GM12878 (cell line): ENCODE measurements at regions not wholly inside any gene's neighbourhood (a gene's known extent, or its start where the extent isn't known, plus 50 kb on each side); places are given as distances from the start of the nearest gene placed in this dataset.

ENCODE experiments used
- ATF2 ChIP-seq: IDR thresholded peaks from 2 replicates; pipeline ENCODE4 v1.6.1; 2012; ENCODE audit warnings: low read length, inconsistent platforms
- CTCF ChIP-seq, 3 experiments: IDR thresholded peaks in 2 of 3; conservative IDR thresholded peaks in 1 of 3; 2 replicates each; pipeline ENCODE4 v1.5.1; 2011; ENCODE audit warnings: low read depth in 3 of 3, low read length in 3 of 3, mild to moderate bottlenecking in 3 of 3, control low read depth in 2 of 3, moderate library complexity in 2 of 3, inconsistent platforms in 1 of 3, mixed read lengths in 1 of 3; ENCODE audit not compliant: control insufficient read depth in 2 of 3, insufficient read depth in 1 of 3; ENCODE audit errors: extremely low read depth in 1 of 3
- EGR1 ChIP-seq, 2 experiments: IDR thresholded peaks; 1 replicate in 1 of 2; 2 replicates in 1 of 2; pipeline ENCODE4 v1.6.1; 2011 to 2012; ENCODE audit warnings: low read depth in 2 of 2, low read length in 2 of 2, borderline replicate concordance in 1 of 2, mild to moderate bottlenecking in 1 of 2, moderate library complexity in 1 of 2
- ELK1 ChIP-seq: IDR thresholded peaks from 2 replicates; pipeline ENCODE4 v1.6.1; 2012; ENCODE audit warnings: low read depth, low read length, improper control_type of control experiment
- EP300 ChIP-seq, 2 experiments: fragments of 150-350 bp in 1 of 2; IDR thresholded peaks; 2 replicates each; pipeline ENCODE4 v1.6.1; 2011 to 2012; ENCODE audit warnings: low read depth in 2 of 2, low read length in 2 of 2, borderline replicate concordance in 1 of 2, improper control_type of control experiment in 1 of 2, inconsistent platforms in 1 of 2; ENCODE audit not compliant: control insufficient read depth in 1 of 2
- HDGF ChIP-seq: fragments of 450-650 bp; IDR thresholded peaks from 2 replicates; pipeline ENCODE4 v1.6.1; 2016; ENCODE audit warnings: antibody characterized with exemption
- MTA2 ChIP-seq: fragments of 450-650 bp; IDR thresholded peaks from 2 replicates; pipeline ENCODE4 v1.6.1; 2016; ENCODE audit warnings: low read depth, mild to moderate bottlenecking, moderate library complexity
- MXI1 ChIP-seq: fragments of 150-350 bp; IDR thresholded peaks from 2 replicates; pipeline ENCODE4 v1.6.1; 2011; ENCODE audit warnings: low read depth, mild to moderate bottlenecking, inconsistent platforms, low read length, improper control_type of control experiment
- NR2C2 ChIP-seq: IDR thresholded peaks from 2 replicates; pipeline ENCODE4 v1.6.1; 2011; ENCODE audit warnings: borderline replicate concordance, low read depth; ENCODE audit not compliant: control insufficient read depth, insufficient read length
- POLR2AphosphoS5 ChIP-seq: IDR thresholded peaks from 2 replicates; pipeline ENCODE4 v1.6.1; 2011; ENCODE audit warnings: mild to moderate bottlenecking, low read length, inconsistent platforms
- RAD21 ChIP-seq: IDR thresholded peaks from 2 replicates; pipeline ENCODE4 v1.6.1; 2011; ENCODE audit warnings: mild to moderate bottlenecking, low read depth, low read length, moderate library complexity; ENCODE audit not compliant: insufficient read depth
- RCOR1 ChIP-seq: conservative IDR thresholded peaks from 2 replicates; pipeline ENCODE4 v1.6.1; 2012; ENCODE audit warnings: low read depth, low read length, improper control_type of control experiment
- SRF ChIP-seq, 2 experiments: IDR thresholded peaks; 2 replicates each; pipeline ENCODE4 v1.6.1; 2011; ENCODE audit warnings: low read depth in 2 of 2, low read length in 2 of 2, mild to moderate bottlenecking in 1 of 2, moderate library complexity in 1 of 2
- TCF7 ChIP-seq: IDR thresholded peaks from 2 replicates; pipeline ENCODE4 v1.6.1; 2014; ENCODE audit warnings: antibody characterized with exemption, borderline replicate concordance

- TF ChIP-seq EGR1 (IDR thresholded peaks at IDR 0.05; ENCODE audit: borderline replicate concordance in 1 of 2, low read depth in 2 of 2, low read length in 2 of 2) (no peak), MTA2 (no peak), NR2C2 (no peak), SRF (IDR thresholded peaks at IDR 0.05; ENCODE audit: low read depth in 2 of 2, low read length in 2 of 2) (no peak), CTCF (IDR thresholded peaks at IDR 0.05 in 2 of 3, conservative IDR thresholded peaks at IDR 0.05 in 1 of 3; ENCODE audit: control insufficient read depth in 2 of 3, extremely low read depth in 1 of 3, insufficient read depth in 1 of 3, low read depth in 3 of 3, low read length in 3 of 3) (no peak), MXI1 (no peak), HDGF (no peak), ELK1 (no peak), RCOR1 (no peak), POLR2AphosphoS5 (no peak), TCF7 (no peak), ATF2 (no peak), EP300 (IDR thresholded peaks at IDR 0.05; ENCODE audit: borderline replicate concordance in 1 of 2, control insufficient read depth in 1 of 2, low read depth in 2 of 2, low read length in 2 of 2) (no peak), RAD21 (no peak)
Measured at GRCh38 chr2:19123556-19123955, 234.9 kb downstream of the OSR1 start.
